ENCODE measurements at regions not wholly inside any gene's neighbourhood (a gene's known extent, or its start where the extent isn't known, plus 50 kb on each side); places are given as distances from the start of the nearest gene placed in this dataset.

DNA sequence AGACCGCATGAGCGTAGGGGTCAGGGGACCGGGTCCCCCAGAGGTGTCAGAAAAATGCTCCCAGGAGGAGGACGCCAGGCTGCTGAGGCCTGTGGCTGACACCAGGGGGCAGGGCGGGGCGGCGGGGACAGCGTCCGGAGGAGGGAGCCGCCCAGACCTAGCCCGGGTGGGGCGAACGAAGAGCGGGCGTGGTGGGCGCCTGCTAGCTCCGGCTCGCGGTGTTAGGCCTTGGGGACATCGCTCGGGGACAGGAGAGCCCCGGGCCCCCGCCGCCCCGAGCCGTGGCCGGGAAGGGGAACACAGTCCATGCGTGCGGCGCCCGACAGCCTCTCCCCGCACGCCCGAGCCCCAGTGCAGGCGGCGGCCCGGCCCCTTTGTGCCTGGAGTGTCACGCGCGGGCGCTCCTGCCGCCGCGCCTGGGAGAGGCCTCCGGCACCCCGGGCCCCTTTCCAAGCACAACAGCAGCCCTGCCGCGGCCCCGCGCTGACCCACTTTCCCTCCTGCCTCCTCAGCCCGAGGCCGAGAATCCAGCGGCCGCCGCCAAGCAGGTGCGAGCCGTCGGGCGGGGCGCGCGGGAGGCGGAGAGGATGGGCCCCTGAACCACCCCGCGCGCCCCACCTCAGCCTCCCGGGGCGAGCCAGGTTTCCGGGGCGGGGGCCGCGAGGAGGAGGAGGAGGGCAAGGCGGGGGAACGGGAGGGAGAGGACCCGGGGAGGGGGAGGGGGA, 111.0 kb upstream of the KLF13 start:
- TF ChIP-seq, protein P1, sequence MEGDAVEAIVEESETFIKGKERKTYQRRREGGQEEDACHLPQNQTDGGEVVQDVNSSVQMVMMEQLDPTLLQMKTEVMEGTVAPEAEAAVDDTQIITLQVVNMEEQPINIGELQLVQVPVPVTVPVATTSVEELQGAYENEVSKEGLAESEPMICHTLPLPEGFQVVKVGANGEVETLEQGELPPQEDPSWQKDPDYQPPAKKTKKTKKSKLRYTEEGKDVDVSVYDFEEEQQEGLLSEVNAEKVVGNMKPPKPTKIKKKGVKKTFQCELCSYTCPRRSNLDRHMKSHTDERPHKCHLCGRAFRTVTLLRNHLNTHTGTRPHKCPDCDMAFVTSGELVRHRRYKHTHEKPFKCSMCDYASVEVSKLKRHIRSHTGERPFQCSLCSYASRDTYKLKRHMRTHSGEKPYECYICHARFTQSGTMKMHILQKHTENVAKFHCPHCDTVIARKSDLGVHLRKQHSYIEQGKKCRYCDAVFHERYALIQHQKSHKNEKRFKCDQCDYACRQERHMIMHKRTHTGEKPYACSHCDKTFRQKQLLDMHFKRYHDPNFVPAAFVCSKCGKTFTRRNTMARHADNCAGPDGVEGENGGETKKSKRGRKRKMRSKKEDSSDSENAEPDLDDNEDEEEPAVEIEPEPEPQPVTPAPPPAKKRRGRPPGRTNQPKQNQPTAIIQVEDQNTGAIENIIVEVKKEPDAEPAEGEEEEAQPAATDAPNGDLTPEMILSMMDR (IDR thresholded peaks at IDR 0.05; ENCODE audit: borderline replicate concordance): peak; percentile 94
- Histone ChIP-seq H3K4me3 (peak overlapping the region; percentile 69), H3K27ac (replicated peaks) (peak overlapping the region; percentile 98), H3K9me3 (replicated peaks) (peaks cover 9% of the 10 kb centered on the region), H3K27me3 (ENCODE audit: low read depth) (no peaks in the 10 kb centered on the region), H3K36me3 (no peaks in the 10 kb centered on the region), H3K4me1 (peaks cover 57% of the 10 kb centered on the region)
- peak; percentile 87 for DNase-seq
- intact Hi-C loops (cut with micrococcal nuclease): no loop called here

DNA sequence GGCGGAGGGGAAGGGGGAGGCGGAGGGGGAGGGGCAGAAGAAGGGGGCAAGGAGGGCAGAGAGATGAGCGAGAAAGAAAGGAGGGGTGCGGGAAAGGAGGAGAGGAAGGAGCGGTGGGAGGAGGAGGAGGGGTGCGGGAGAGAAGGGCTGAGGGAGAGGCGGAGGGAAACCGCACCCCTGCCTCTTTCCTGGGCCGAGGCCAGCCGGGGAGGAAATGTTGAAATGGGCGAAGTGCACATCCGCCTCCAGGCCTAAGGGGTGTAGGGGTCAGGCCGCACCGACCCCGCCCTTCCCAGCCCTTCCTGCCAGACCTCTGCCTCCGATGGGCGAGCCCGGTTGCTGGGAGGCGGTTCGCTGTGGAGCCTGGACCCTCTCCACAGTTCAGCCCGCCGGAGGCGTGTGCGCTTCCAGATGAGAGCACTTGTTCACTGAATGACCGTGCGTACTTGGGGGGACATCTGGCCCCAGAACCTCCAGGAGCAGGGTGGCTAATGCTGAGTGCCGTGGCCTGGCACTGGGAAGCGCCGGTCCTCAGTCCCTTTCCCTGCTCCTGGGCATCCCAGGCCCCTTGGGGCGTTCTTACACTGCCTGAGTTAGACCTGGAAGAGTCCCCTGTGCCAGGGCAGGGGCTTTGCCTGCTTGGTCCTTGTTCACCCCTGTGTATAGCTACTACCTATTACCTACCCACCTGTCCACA, 110.3 kb upstream of the KLF13 start:
- H3K4me1 ChIP-seq: peaks cover 57% of the 10 kb centered on the region
- intact Hi-C loops (cut with micrococcal nuclease): no loop called here
- H3K27ac ChIP-seq (replicated peaks): peak overlapping the region; percentile 98

DNA sequence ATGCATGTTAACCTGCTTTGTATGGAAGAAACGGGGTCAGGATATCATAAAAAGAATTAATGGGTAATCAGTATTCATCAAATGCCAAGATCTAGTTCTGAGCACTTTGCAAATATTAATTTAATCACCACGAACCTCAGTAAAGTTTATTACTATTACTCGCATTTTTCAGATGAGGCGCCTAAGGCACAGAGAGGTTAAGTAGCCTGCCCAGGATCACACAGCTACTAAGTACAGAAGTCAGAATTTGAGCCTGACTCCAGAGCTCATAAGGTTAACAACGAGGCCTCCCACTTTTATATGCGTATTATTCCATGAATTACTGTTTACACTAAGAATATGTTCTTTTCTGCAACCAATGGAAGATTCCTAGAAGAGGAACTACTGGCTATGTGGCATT, 109.6 kb upstream of the KLF13 start:
- Histone ChIP-seq H3K4me3 (peak overlapping the region; percentile 69), H3K27me3 (ENCODE audit: low read depth) (no peaks in the 10 kb centered on the region), H3K36me3 (no peaks in the 10 kb centered on the region), H3K4me1 (peaks cover 52% of the 10 kb centered on the region), H3K9me3 (replicated peaks) (no peaks in the 10 kb centered on the region), H3K27ac (replicated peaks) (peak overlapping the region; percentile 98)
- TF ChIP-seq, protein P1 (IDR thresholded peaks at IDR 0.05; ENCODE audit: borderline replicate concordance): no peak
- DNase-seq: no peak
- intact Hi-C loops (cut with micrococcal nuclease): no loop called here

More for the DNA sequence above, 110.3 kb upstream of the KLF13 start:
- Histone ChIP-seq H3K36me3 (no peaks in the 10 kb centered on the region), H3K4me3 (peak overlapping the region; percentile 69), H3K27me3 (ENCODE audit: low read depth) (no peaks in the 10 kb centered on the region), H3K9me3 (replicated peaks) (peaks cover 4% of the 10 kb centered on the region)
- TF ChIP-seq, protein P1 (IDR thresholded peaks at IDR 0.05; ENCODE audit: borderline replicate concordance): no peak
- DNase-seq: peak; percentile 95

DNA sequence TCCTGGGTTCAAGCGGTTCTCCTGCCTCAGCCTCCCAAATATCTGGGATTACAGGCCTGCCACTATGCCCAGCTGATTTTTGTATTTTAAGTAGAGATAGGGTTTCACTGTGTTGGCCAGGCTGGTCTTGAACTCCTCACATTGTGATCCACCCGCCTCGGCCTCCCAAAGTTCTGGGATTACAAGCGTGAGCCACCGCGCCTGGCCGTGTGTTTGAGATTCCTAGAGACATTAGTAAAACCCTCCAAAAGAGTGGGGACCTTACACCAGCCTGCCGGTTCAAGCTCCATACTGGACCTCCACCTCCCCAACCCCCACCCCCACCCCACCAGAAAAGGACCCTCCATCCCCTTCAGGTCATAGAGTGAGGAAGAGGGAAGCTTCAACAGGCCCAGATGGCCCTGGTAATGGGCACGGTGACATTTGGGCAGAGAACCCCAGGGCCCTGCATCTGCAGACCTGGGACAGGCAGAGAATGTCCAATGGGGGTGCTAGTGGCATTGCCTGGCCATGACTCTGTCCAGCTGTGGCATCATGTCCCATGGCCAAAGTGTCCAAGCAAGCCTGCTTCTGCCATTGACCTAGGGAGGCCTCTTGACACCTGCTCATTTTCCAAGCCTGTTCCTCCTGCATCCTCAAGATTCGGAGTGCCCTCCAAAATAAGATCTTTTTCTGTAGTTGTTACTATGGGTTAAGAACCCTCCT, 108.9 kb upstream of the KLF13 start:
- DNase-seq: no peak
- TF ChIP-seq, protein P1 (IDR thresholded peaks at IDR 0.05; ENCODE audit: borderline replicate concordance): no peak
- no peaks in the 10 kb centered on the region for H3K36me3 ChIP-seq
- no peaks in the 10 kb centered on the region for H3K27me3 ChIP-seq (ENCODE audit: low read depth)
- no peaks in the 10 kb centered on the region for H3K9me3 ChIP-seq (replicated peaks)
- H3K27ac ChIP-seq (replicated peaks): peak overlapping the region; percentile 98
- intact Hi-C loops (cut with micrococcal nuclease): no loop called here
- H3K4me1 ChIP-seq: peaks cover 49% of the 10 kb centered on the region
- no peak overlapping the region for H3K4me3 ChIP-seq

DNA sequence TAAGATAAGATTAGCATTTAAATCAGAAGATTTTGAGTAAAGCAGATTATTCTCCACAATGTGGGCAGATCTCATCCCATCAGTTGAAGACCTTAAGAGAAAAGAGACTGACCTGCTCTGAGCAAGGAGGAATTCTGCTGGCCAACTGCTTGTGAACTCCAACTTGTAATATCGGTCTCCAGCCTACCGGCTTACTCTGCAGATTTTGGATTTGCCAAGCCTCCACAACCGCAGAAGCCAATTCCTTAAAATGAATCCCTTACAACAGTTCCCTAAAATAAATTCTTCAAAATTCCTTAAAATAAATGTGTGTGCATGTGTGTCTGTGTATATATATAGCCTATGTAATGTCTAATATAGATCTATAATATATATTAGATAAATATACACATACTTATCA, 107.4 kb upstream of the KLF13 start:
- H3K36me3 ChIP-seq: no peaks in the 10 kb centered on the region
- H3K9me3 ChIP-seq (replicated peaks): no peaks in the 10 kb centered on the region
- TF ChIP-seq, protein P1 (IDR thresholded peaks at IDR 0.05; ENCODE audit: borderline replicate concordance): no peak
- H3K4me3 ChIP-seq: no peak overlapping the region
- no peak for DNase-seq
- H3K4me1 ChIP-seq: peaks cover 57% of the 10 kb centered on the region
- H3K27me3 ChIP-seq (ENCODE audit: low read depth): no peaks in the 10 kb centered on the region
- intact Hi-C loops (cut with micrococcal nuclease): no loop called here
- peak overlapping the region; percentile 23 for H3K27ac ChIP-seq (replicated peaks)

Measured in left ventricle myocardium inferior (tissue), 1 donor.